Neural cell (in vitro differentiated cells): ENCODE measurements at regions not wholly inside any gene's neighbourhood (a gene's known extent, or its start where the extent isn't known, plus 50 kb on each side); places are given as distances from the start of the nearest gene placed in this dataset.

Source experiments
- EP300 ChIP-seq: fragments of 450-650 bp; conservative IDR thresholded peaks from 2 replicates; pipeline ENCODE4 v1.6.1; 2014; ENCODE audit warnings: antibody characterized with exemption, mild to moderate bottlenecking, moderate library complexity; ENCODE audit not compliant: poor library complexity, severe bottlenecking
- EZH2 ChIP-seq: fragments of 200-600, 300-800 bp; shearing (Covaris generic), sonication (generic); IDR thresholded peaks from 2 replicates; pipeline ENCODE4 v1.6.1; 2014; ENCODE audit warnings: antibody characterized with exemption, low read length, borderline replicate concordance, mild to moderate bottlenecking; ENCODE audit not compliant: insufficient read depth, poor library complexity, severe bottlenecking
- MXI1 ChIP-seq: fragments of 450-650 bp; conservative IDR thresholded peaks from 2 replicates; pipeline ENCODE4 v1.6.1; 2014; ENCODE audit warnings: antibody characterized with exemption, mild to moderate bottlenecking; ENCODE audit not compliant: poor library complexity, severe bottlenecking
- POLR2AphosphoS5 ChIP-seq: IDR thresholded peaks from 2 replicates; pipeline ENCODE4 v1.6.1; 2012
- RAD21 ChIP-seq: fragments of 450-650 bp; conservative IDR thresholded peaks from 2 replicates; pipeline ENCODE4 v1.6.1; 2014; ENCODE audit warnings: antibody characterized with exemption, mild to moderate bottlenecking, moderate library complexity
- SMC3 ChIP-seq: fragments of 450-650 bp; conservative IDR thresholded peaks from 2 replicates; pipeline ENCODE4 v1.6.1; 2014; ENCODE audit warnings: antibody characterized with exemption, mild to moderate bottlenecking, moderate library complexity; ENCODE audit not compliant: poor library complexity
- TF ChIP-seq, protein P1 (sequence below): fragments of 450-650 bp; IDR thresholded peaks from 2 replicates; pipeline ENCODE4 v1.5.1; 2014; ENCODE audit warnings: antibody characterized with exemption, mild to moderate bottlenecking, moderate library complexity; ENCODE audit not compliant: poor library complexity, severe bottlenecking
- TF ChIP-seq, protein P2 (sequence below): IDR thresholded peaks from 2 replicates; pipeline ENCODE4 v1.6.1; 2012; ENCODE audit warnings: borderline replicate concordance

DNA sequence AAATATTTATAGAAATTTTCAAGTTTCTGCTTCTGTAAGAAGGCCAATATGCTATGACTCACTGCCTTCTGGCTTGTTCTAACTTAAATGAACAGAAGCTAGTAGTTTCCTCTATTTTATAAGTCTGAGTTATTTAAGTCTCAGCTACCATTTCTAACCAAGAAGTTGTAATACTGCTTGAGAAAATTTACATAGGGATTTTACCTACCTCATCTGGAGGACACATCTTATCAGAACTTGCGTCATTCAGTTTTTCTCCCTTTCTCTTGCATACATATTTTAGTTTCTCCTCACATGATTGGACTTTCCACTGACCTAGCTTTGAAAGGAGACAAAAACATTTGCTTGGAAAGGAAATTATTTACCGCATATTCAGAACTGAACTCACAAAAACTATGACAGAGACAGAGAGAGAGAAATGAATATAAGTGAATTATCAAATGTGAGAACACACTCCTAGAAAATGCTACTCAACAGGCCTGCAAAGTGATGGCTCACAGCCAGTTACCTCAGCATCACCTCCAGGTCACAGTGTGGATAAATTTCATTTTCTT is 81.1 kb upstream of the CD302 start:
- TF ChIP-seq, protein P1, sequence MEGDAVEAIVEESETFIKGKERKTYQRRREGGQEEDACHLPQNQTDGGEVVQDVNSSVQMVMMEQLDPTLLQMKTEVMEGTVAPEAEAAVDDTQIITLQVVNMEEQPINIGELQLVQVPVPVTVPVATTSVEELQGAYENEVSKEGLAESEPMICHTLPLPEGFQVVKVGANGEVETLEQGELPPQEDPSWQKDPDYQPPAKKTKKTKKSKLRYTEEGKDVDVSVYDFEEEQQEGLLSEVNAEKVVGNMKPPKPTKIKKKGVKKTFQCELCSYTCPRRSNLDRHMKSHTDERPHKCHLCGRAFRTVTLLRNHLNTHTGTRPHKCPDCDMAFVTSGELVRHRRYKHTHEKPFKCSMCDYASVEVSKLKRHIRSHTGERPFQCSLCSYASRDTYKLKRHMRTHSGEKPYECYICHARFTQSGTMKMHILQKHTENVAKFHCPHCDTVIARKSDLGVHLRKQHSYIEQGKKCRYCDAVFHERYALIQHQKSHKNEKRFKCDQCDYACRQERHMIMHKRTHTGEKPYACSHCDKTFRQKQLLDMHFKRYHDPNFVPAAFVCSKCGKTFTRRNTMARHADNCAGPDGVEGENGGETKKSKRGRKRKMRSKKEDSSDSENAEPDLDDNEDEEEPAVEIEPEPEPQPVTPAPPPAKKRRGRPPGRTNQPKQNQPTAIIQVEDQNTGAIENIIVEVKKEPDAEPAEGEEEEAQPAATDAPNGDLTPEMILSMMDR = no peak
- TF ChIP-seq, protein P2, sequence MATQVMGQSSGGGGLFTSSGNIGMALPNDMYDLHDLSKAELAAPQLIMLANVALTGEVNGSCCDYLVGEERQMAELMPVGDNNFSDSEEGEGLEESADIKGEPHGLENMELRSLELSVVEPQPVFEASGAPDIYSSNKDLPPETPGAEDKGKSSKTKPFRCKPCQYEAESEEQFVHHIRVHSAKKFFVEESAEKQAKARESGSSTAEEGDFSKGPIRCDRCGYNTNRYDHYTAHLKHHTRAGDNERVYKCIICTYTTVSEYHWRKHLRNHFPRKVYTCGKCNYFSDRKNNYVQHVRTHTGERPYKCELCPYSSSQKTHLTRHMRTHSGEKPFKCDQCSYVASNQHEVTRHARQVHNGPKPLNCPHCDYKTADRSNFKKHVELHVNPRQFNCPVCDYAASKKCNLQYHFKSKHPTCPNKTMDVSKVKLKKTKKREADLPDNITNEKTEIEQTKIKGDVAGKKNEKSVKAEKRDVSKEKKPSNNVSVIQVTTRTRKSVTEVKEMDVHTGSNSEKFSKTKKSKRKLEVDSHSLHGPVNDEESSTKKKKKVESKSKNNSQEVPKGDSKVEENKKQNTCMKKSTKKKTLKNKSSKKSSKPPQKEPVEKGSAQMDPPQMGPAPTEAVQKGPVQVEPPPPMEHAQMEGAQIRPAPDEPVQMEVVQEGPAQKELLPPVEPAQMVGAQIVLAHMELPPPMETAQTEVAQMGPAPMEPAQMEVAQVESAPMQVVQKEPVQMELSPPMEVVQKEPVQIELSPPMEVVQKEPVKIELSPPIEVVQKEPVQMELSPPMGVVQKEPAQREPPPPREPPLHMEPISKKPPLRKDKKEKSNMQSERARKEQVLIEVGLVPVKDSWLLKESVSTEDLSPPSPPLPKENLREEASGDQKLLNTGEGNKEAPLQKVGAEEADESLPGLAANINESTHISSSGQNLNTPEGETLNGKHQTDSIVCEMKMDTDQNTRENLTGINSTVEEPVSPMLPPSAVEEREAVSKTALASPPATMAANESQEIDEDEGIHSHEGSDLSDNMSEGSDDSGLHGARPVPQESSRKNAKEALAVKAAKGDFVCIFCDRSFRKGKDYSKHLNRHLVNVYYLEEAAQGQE = no peak
- TF ChIP-seq SMC3 = no peak
- no peak for TF ChIP-seq MXI1
- TF ChIP-seq EZH2 = no peak
- no peak for TF ChIP-seq RAD21
- no peak for TF ChIP-seq EP300
- no peak for TF ChIP-seq POLR2AphosphoS5
